ENCODE measurements at regions not wholly inside any gene's neighbourhood (a gene's known extent, or its start where the extent isn't known, plus 50 kb on each side); places are given as distances from the start of the nearest gene placed in this dataset.

- Histone ChIP-seq H3K4me1 (no peaks in the 10 kb centered on the region), H3K27me3 (no peaks in the 10 kb centered on the region), H3K4me3 (no peak overlapping the region), H3K36me3 (no peaks in the 10 kb centered on the region), H3K27ac (no peak overlapping the region), H3K9me3 (no peaks in the 10 kb centered on the region)
- WGBS, 2 donors, result 58 to 81% methylated on average over 3 of the region's 3 CpGs
- TF ChIP-seq CTCF (IDR thresholded peaks at IDR 0.05), result no peak
- TF ChIP-seq POLR2AphosphoS5 (IDR thresholded peaks at IDR 0.05), result no peak
- no peak for TF ChIP-seq POLR2A (IDR thresholded peaks at IDR 0.05)
- TF ChIP-seq EP300 (IDR thresholded peaks at IDR 0.05), result no peak
- DNase-seq (no peak), ATAC-seq (ENCODE audit: low FRiP score in 2 of 2) (no peak)
These were observed 53.7 kb upstream of the SMIM15 start for GRCh38 chr5:61215996-61216395.

- no peak for TF ChIP-seq EP300 (IDR thresholded peaks at IDR 0.05)
- no peak for TF ChIP-seq CTCF (IDR thresholded peaks at IDR 0.05)
- no peak for TF ChIP-seq POLR2AphosphoS5 (IDR thresholded peaks at IDR 0.05)
- no peak for TF ChIP-seq POLR2A (IDR thresholded peaks at IDR 0.05)
- Histone ChIP-seq H3K4me1 (no peaks in the 10 kb centered on the region), H3K4me3 (no peak overlapping the region), H3K36me3 (no peaks in the 10 kb centered on the region), H3K27ac (no peak overlapping the region), H3K27me3 (no peaks in the 10 kb centered on the region), H3K9me3 (no peaks in the 10 kb centered on the region)
- DNase-seq, result no peak
- 85 to 91% methylated on average over 2 of the region's 2 CpGs for WGBS, 2 donors
- no peak for ATAC-seq (ENCODE audit: low FRiP score in 2 of 2)
These were observed 54.5 kb upstream of the SMIM15 start for GRCh38 chr5:61216741-61217140.

- TF ChIP-seq POLR2A (IDR thresholded peaks at IDR 0.05) (no peak), POLR2AphosphoS5 (IDR thresholded peaks at IDR 0.05) (no peak), EP300 (IDR thresholded peaks at IDR 0.05) (no peak), CTCF (IDR thresholded peaks at IDR 0.05) (no peak)
- ATAC-seq (ENCODE audit: low FRiP score in 2 of 2) (no peak), DNase-seq (no peak)
- Histone ChIP-seq H3K4me3 (no peak overlapping the region), H3K36me3 (no peaks in the 10 kb centered on the region), H3K9me3 (no peaks in the 10 kb centered on the region), H3K27ac (no peak overlapping the region), H3K4me1 (no peaks in the 10 kb centered on the region), H3K27me3 (no peaks in the 10 kb centered on the region)
- 80 to 87% methylated on average over 3 of the region's 3 CpGs for WGBS, 2 donors
These were observed 54.9 kb upstream of the SMIM15 start for GRCh38 chr5:61217214-61217613.

GRCh38 chr5:61228229-61228628 lies 66.0 kb upstream of the SMIM15 start:
- no peaks in the 10 kb centered on the region for H3K27me3 ChIP-seq
- no peak overlapping the region for H3K27ac ChIP-seq
- H3K9me3 ChIP-seq, result peaks cover 0 to 5% (median 0%) of the 10 kb centered on the region in 4 donors
- peaks cover 0 to 14% (median 2%) of the 10 kb centered on the region in 4 donors for H3K4me1 ChIP-seq
- no peak for TF ChIP-seq EP300 (IDR thresholded peaks at IDR 0.05)
- no peak for TF ChIP-seq POLR2A (IDR thresholded peaks at IDR 0.05)
- no peak for TF ChIP-seq POLR2AphosphoS5 (IDR thresholded peaks at IDR 0.05)
- no peak for TF ChIP-seq CTCF (IDR thresholded peaks at IDR 0.05)
- DNase-seq (peak in 1 of 2 donors; percentile 26), ATAC-seq (ENCODE audit: low FRiP score in 2 of 2) (no peak)
- 53 to 61% methylated on average over 6 of the region's 6 CpGs for WGBS, 2 donors
- H3K4me3 ChIP-seq, result peak overlapping the region in 1 of 4 donors; percentile 18
- H3K36me3 ChIP-seq, result no peaks in the 10 kb centered on the region

- Histone ChIP-seq H3K27ac (no peak overlapping the region), H3K36me3 (no peaks in the 10 kb centered on the region), H3K4me3 (peak overlapping the region in 1 of 4 donors; percentile 18), H3K27me3 (no peaks in the 10 kb centered on the region), H3K4me1 (peaks cover 0 to 14% (median 2%) of the 10 kb centered on the region in 4 donors), H3K9me3 (peaks cover 0 to 5% (median 0%) of the 10 kb centered on the region in 4 donors)
- TF ChIP-seq POLR2AphosphoS5 (IDR thresholded peaks at IDR 0.05) (no peak), POLR2A (IDR thresholded peaks at IDR 0.05) (no peak), CTCF (IDR thresholded peaks at IDR 0.05) (no peak), EP300 (IDR thresholded peaks at IDR 0.05) (no peak)
- DNase-seq (peak in 1 of 2 donors; percentile 16), ATAC-seq (ENCODE audit: low FRiP score in 2 of 2) (no peak)
- 67 to 85% methylated on average over 12 of the region's 12 CpGs for WGBS, 2 donors
These were observed 66.5 kb upstream of the SMIM15 start for GRCh38 chr5:61228691-61229280.
